ENCODE measurements at regions not wholly inside any gene's neighbourhood (a gene's known extent, or its start where the extent isn't known, plus 50 kb on each side); places are given as distances from the start of the nearest gene placed in this dataset.
"Not testable (repeated sequence)": the region's sequence is repeated elsewhere in the genome, so short reads cannot be mapped to it uniquely, and the experiment has no call there.

GRCh38 chr11:114949614-114950351 lies 271.5 kb downstream of the NXPE2 start:
- DNase-seq = no peak

- no peak for DNase-seq
Measured at GRCh38 chr11:114953039-114953438, 274.7 kb downstream of the NXPE2 start.

GRCh38 chr11:114955923-114956322 lies 277.6 kb downstream of the NXPE2 start:
- DNase-seq = no peak

- DNase-seq = no peak
Measured at GRCh38 chr11:114956566-114956965, 278.2 kb downstream of the NXPE2 start.

- no peak for DNase-seq
Measured at GRCh38 chr11:114959953-114960505, 281.7 kb downstream of the NXPE2 start.

- DNase-seq = not testable (repeated sequence)
Measured at GRCh38 chr11:114960819-114961218, 282.5 kb downstream of the NXPE2 start.

DNA sequence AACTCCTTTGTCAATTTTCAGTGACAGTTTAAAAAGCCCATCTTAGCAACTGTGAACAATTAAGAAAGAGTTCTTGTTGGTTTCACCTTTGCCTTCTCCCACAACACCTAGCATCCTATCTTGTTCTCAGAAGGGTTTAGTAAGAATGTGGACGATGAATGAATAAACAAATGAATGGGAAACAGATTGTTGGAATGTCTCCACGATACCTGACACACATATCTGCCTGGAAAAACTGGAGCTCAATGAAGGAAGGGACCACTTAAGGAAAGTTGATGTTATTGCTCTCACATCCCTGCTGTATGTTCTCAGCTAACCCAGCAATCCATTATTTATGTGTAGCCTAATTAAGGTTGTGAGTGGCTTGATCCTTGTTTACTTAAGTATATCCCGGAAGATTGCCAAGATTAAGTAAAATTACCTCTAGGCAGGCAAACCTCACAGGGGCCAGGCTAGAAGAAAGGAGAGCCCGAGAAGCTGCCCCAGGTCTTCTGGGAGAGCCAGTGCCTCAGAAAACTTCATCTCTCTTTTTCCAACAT lies 286.4 kb downstream of the NXPE2 start:
- no peak for DNase-seq

GRCh38 chr11:114970927-114971645 lies 292.8 kb downstream of the NXPE2 start:
- no peak for DNase-seq

DNA sequence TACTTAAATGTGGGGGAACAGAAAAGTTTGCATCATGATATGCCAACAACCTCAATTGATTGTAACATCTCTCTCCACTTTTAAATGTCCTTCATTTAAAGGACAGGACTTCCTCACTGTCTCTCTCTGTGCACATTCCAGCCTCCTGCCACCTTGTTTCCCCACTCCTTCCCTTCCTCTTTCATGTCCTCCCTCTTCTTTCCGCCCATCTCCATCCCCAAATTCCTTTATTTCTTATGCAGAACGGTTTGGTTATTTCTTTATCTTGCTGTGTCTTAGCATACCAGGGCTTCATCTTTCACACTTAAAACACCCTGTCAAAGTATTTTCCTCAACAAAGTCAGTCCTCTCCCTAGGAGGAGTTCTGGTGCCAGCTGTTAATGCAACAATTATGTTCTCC lies 293.8 kb downstream of the NXPE2 start:
- no peak for DNase-seq

DNA sequence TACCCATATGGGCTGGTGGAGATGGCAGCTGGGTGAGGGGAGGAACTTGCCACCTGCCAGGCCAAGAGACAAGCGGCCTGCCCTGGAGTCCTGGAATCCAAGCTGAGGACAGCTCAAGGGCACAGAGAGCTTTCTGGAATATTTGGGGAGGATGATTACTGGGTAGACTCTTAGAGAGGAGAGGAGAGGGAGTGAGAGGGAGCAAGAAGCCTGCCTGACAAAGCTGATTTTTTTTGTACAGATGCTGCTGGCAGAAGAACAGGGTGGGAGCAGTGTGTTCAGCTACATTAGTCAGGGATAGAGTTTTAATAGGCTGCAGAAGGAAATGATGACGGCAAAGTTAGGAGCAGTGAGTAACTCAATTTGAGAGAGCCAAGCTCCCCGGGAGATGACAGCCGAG lies 299.3 kb downstream of the NXPE2 start:
- no peak for DNase-seq

DNA sequence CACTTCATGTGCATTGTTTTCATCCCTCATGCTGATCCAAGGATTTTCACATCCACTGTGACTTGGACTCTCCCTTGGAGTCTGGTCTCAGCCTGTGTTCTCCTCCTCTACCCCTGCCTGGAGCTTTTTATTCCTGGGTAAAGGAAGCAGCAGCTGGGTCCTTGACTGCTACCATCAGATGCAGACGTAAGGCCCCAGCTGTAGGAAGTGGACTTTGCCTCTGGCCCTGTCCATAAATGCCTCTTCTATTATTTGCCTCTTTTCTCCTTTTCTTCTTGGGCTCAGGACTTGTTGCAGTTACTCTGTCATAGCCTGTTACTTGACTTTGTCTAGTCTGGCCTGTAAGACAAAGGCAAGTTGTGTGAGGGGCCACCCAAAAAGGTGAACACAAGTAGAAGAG lies 303.8 kb downstream of the NXPE2 start:
- DNase-seq = no peak

- DNase-seq = no peak
Measured at GRCh38 chr11:114984611-114985163, 306.4 kb downstream of the NXPE2 start.

DNA sequence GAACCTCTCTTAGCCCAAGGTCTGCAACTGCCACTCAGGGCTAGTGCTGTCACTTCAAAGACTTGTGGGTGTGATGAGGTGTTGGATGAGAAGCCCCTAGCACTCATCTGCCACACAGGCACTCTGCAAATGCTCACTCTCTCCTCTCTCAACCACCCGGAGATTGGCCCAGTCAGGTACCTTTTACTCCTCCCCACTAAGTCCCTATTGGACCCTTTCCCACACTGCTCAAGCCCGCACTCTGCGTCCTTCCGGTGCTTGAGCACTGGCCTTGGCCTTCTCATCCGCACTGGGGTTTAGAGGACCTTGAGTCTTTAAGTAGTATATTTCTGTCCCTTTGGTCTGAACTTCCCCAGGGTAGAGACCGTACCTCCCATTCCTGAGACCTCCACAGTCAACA lies 308.0 kb downstream of the NXPE2 start:
- DNase-seq = no peak

GRCh38 chr11:114987186-114987760 lies 308.9 kb downstream of the NXPE2 start:
- DNase-seq = no peak

DNA sequence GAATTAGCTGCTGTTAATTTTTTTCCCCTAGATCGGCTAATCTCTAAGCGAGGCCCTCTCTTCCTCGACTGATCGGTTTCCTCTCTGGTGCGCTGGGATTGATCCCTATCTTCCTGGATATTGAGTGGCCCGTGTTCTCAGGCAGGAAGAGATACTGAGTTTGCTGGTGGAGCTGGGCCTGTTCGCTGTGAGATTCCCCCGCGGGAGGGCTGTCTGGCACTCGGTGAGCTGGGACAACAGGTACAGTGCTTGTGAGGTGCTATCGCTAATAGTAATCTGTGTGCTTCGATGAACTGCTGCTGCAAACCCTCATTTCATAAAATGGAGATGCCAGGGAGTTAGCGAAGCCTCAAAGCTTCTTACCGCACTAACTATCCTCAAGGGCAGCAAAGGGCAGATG lies 310.3 kb downstream of the NXPE2 start:
- no peak for DNase-seq

- DNase-seq = no peak
Measured at GRCh38 chr11:114989536-114989935, 311.2 kb downstream of the NXPE2 start.

DNA sequence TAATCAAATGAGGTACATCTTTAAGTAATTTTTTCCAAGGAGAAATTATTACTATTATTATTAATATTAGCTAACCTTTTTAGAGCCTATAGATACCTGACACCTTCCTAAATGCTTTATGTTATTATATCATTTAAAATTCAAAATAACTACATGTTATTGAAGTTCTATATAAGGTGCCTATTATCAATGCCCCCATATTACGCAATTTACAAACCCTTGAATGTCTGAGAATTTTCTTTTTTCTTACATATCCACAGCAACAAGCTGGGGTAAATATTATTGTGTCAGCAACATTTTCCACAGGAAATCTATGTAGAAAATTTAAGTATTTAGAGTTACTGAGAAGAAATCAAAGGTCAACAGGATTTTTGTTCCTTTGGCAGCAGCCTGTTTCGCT lies 327.3 kb downstream of the NXPE2 start:
- DNase-seq = no peak

- DNase-seq = no peak
Measured at GRCh38 chr11:115007851-115008250, 329.5 kb downstream of the NXPE2 start.

GRCh38 chr11:115008799-115009198 lies 330.5 kb downstream of the NXPE2 start:
- no peak for DNase-seq

DNA sequence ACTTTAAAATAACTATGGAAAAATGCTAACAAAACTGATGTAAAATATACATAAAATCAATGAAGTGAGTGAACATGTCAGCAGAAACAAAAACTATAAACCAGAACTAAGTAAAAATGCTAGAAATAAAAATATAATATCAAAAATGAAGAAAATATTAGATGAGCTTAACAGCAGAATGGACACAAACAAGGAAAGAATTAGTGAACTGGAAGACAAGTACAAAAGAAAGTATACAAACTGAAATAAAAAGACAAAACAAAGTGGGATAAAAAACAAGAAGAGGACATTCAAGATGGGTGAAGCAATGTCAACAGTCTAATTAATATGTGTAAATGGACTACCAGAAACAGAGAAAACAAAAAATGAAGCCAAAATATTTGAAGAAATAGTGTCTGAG lies 339.2 kb downstream of the NXPE2 start:
- no peak for DNase-seq

DNA sequence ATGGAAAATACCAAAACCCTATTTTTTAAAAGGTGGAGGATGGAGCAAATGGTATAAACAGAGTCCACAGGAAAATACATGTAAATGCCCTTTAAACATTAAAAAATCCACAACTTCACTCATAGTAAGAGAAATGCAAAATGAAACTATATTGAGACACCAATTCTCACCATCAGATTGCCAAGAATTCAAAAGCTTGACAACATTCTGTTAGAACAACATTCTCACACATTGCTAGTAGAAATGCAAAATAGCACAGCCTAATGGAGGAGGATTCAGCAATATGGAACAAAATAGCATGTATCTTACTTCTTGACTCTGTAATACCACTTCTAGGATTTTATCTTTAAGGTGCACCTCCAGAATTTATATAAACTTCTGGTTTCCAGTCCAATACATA lies 351.8 kb downstream of the NXPE2 start:
- no peak for DNase-seq

DNA sequence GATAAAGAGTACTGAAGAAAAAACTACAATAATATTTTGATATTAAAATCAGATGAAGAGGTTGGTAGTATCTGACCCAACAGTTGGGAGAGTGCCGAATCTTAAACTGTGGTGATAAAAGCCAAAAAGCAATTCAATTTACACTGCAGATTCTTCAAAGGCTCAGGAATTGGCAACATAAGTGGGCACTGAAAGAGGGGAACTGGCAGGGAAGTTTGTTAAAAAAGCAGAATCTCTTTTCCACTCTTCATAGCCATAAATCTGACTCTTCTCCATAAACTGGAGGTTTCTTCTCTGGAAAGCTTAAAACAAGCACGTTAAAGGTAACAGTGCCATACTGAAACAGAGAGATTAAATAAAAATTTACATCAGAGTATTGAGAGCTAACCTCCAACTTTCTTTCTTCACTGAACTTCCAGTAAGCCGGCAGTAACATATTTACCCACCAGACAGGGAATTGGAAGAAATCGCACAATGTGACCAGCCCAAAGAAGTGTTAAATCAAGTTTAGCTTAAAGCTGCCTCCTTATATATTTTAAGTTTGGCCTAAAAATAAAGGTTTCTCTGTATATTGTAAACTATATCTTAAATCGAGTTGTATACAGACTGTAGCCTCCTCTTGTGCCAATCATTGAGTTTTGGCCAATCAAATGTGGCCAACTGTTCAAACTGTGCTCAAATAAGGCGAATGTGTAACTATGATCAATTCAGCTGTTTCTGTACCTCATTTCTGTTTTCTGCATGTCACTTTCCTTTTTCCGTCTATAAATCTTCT lies 358.3 kb downstream of the NXPE2 start:
- DNase-seq = no peak

- DNase-seq = no peak
Measured at GRCh38 chr11:115042002-115042401, 363.7 kb downstream of the NXPE2 start.
